ENCODE measurements at regions not wholly inside any gene's neighbourhood (a gene's known extent, or its start where the extent isn't known, plus 50 kb on each side); places are given as distances from the start of the nearest gene placed in this dataset.

- TF ChIP-seq, protein P1, sequence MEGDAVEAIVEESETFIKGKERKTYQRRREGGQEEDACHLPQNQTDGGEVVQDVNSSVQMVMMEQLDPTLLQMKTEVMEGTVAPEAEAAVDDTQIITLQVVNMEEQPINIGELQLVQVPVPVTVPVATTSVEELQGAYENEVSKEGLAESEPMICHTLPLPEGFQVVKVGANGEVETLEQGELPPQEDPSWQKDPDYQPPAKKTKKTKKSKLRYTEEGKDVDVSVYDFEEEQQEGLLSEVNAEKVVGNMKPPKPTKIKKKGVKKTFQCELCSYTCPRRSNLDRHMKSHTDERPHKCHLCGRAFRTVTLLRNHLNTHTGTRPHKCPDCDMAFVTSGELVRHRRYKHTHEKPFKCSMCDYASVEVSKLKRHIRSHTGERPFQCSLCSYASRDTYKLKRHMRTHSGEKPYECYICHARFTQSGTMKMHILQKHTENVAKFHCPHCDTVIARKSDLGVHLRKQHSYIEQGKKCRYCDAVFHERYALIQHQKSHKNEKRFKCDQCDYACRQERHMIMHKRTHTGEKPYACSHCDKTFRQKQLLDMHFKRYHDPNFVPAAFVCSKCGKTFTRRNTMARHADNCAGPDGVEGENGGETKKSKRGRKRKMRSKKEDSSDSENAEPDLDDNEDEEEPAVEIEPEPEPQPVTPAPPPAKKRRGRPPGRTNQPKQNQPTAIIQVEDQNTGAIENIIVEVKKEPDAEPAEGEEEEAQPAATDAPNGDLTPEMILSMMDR (IDR thresholded peaks at IDR 0.05; ENCODE audit: low read depth, low read length, poor library complexity, severe bottlenecking) = no peak
- no peak for TF ChIP-seq EZH2phosphoT487 (IDR thresholded peaks at IDR 0.05; ENCODE audit: borderline replicate concordance, low read length)
These were observed 847.1 kb downstream of the KCNT2 start for GRCh38 chr1:195761104-195761503.
